KBM-7 (cell line): ENCODE measurements at regions not wholly inside any gene's neighbourhood (a gene's known extent, or its start where the extent isn't known, plus 50 kb on each side); places are given as distances from the start of the nearest gene placed in this dataset.
A peak's percentile ranks its signal among the peaks of the same experiment; 100 is the strongest.

Experiments
- DNase-seq: peaks from one replicate; pipeline ENCODE4 v3.0.0-alpha.2; 2015
- in situ Hi-C: fragments of 300-500 bp; cut with MboI; formaldehyde crosslinking; loops from 2 replicates; pipeline ENCODE4 v1.14.3; 2020; ENCODE audit warnings: low sequenced_read_pairs, low pct_unique_long_range_greater_than_20kb, mixed read lengths

DNA sequence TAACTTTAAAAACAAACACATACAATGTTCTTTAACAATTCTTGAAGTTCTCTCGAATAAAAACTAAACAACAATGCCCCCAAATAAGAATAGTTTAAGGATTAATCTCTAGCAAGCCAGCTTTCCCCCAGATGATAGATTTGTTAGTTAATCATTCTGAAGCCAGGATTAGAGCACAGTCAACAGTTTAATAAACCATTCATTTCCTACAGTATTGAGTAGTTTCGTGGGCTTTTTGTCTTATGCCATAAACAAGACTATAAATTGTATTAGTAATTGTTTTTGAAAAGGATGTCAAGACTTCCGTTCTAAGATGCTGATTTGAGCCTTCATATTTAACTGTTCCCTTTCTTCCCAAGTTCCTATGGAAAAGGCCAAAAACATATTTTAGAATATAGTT, 136.6 kb downstream of the PIK3R1 start:
- in situ Hi-C loops, result no loop called here
- no peak for DNase-seq

DNA sequence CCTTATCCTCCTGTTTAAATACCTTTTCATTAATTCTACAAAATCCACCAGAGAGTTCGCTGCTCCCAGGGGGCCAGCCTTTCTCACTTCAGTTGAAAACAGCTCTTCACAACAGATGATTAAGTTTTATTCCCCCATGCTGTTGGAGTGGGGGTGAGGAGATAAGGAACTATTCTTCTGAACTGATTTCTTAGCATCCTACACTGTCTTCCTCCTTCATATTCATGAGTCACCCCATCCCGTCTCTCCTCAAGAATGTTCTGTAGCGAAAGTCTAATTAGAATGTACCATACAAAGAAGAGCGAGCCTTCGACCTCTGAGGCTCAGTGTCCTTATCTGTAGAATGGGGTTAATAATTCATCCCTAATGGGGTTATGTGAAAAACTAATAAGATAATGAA, 138.0 kb downstream of the PIK3R1 start:
- in situ Hi-C loops, result no loop called here
- no peak for DNase-seq

DNA sequence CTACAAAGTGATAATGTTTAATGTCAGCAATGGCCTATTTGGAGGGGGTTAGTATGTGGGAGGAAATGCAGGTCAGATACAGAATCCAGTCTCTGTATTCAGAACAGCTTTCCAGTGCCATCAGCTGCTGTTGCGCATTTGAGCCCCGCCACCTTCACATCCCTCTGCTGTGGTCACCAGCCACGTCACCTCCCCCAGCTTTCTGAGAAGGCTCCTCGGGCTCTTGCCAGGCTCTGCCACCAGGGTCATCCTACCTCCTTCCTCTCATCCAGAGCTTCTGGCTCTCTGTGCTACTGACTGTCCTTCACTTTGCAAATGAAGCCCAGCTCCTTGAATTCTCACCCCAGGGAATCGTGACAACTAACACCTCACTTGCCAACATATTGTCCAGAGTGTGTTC, 138.8 kb downstream of the PIK3R1 start:
- in situ Hi-C loops, result no loop called here
- DNase-seq, result peak; percentile 43

DNA sequence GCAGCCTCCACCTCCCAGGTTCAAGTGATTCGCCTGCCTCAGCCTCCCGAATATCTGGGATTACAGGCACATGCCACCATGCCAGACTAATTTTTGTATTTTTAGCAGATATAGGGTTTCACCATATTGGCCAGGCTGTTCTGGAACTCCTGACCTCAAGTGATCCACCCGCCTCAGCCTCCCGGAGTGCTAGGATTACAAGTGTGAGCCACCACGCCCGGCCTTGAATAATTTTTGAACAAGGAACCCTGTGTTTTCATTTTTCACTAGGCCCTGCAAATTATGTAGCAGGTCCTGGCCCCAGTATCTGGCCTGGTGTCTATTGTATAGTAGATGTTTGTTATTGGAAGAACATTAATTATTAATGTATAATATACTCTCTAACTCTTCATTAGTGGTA, 140.7 kb downstream of the PIK3R1 start:
- DNase-seq, result no peak
- in situ Hi-C loops, result no loop called here

DNA sequence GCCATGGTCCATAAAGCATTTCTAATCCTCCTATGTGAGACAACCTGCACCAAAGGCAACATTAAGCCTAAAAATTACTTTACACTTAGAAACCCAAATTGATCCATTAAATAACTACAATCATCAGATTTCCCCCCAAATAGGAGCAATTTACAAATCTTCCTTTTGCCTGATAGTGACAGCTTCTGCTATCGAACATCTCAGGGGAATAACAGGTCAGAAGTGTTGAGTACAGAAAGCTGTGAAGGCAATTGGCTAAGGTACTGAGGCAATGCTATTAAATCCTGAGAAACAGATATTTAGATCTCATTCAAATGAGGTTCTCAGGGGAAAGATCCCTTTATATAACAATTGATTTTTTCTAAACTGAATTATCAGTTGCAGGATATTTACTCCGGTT, 141.1 kb downstream of the PIK3R1 start:
- in situ Hi-C loops, result no loop called here
- no peak for DNase-seq

DNA sequence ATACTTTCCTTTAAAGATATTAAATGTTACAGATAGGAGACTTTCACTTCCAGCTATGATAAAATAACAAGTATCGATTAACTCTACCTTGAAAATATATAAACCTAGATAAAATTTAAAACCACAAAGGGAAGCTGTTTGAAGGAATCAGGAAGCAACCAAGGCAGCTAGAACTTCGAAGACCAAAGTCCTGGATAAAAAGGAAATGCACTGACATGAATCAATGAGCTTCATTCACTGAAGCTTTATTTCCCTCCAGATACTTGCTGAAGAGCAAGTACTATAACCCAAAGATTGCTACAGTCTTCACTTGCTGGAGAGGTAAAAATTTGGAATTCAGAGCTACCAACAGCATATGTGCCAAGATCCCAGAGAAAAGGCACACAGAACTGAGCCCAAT, 144.1 kb downstream of the PIK3R1 start:
- no peak for DNase-seq
- in situ Hi-C loops, result no loop called here

DNA sequence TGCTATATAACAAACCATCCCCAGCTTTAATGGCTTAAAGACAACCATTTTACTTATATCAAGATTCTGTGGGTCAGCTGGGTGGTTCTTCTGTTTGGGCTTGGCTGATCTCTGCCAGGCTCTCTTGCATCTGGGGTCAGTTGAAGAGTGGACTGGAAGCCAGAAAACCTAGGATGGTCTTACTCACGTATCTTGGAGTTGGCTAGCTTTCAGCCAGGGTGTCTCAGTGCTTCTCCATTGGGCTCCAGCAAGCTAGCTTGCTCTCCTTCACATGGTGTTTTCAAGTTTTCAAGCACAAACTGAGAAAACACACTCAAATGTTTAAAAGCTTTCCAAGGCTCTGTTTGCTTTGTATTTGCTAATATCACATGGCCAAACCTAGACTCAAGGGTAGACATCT, 146.8 kb downstream of the PIK3R1 start:
- in situ Hi-C loops, result no loop called here

DNA sequence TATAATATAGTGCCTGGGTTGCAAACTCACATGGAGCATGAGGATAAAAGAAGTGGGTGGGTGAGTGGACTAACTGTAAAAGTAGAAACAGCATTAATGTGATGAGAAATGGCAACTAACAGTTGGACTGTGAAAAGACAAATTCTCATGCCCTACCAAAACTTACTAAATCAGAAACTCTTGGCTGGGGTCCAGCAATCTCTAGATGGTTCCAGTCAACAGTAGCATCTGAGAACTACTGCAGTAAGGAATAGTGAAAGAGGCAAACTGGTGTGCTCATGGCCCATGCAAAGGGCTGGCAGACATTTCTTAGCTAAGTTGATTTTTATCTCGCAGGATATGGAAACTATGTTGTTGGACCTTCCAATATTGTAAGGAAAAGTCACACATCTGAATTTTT, 150.3 kb downstream of the PIK3R1 start:
- in situ Hi-C loops, result no loop called here
- DNase-seq, result no peak

More for the DNA sequence above, 146.8 kb downstream of the PIK3R1 start:
- no peak for DNase-seq

DNA sequence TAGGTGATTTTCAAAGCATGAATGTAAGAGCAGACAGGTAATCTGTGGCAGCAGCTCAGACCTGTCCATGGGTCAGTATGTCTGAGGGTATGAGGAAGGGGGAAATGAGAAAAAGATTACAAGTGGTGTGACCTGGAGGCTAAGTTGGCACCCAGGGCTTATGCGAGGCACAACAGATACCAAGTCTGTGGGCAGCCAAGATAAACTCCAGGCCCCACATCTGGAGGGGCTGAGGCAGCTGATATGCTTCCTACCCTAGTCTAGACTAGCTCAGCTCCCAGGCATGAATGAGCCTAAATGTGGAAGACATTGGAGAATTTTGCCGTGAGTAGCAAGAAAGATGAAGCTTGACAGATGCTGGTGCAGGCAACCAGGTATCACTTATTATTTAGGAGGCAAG, 151.7 kb downstream of the PIK3R1 start:
- DNase-seq, result no peak
- in situ Hi-C loops, result no loop called here

DNA sequence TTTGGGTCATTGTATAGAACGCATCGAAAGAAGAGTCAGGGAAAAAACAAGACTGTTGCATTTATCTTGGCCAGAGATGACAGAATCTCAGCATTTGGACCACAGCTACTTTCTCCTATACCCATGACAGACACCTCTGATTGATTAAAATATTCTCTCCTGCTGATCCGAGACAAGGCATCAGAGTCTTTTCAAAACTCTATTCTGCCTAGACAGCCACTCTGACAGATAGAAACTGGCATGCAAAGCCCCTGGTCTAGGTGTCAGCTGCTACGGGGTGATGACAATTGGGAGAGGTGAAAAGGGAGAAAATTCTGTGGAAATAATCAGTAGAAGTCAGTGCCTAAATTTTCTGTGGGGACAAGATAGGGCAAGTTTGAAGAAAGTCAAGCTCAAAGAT, 152.2 kb downstream of the PIK3R1 start:
- no peak for DNase-seq

DNA sequence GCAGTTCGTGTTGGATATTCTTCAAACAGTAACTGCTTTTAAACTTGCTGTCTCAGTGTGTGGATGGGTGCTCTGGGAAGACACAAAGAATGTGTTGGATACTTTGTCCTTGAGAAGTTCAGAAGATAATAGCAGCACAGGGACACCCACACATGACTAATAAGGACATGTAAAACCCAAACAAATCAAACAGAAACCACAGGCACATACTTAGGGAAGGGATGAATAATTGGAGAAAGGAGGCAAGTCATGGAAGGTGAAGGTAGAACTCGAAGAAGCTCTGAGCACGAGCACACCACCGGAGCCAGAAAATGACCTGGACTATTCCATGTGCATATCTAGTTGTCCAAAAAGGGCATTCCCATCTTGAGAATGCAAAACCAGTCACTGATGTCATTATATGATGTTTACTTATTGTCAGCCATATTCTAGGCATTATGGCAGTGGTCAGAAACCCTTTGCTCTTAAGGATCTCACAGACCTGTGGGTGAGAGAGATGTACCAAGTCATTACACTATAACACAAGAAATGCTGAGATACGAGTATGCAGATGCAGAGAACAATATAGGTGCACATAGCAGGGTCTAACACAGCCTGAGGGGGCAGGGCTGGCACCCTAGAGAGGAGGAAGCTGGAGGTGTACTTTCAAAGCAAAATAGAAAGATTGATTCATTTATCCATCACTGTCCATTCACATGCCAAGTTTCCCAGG, 152.9 kb downstream of the PIK3R1 start:
- DNase-seq, result no peak
- in situ Hi-C loops, result no loop called here

More for the DNA sequence above, 152.2 kb downstream of the PIK3R1 start:
- in situ Hi-C loops, result no loop called here

DNA sequence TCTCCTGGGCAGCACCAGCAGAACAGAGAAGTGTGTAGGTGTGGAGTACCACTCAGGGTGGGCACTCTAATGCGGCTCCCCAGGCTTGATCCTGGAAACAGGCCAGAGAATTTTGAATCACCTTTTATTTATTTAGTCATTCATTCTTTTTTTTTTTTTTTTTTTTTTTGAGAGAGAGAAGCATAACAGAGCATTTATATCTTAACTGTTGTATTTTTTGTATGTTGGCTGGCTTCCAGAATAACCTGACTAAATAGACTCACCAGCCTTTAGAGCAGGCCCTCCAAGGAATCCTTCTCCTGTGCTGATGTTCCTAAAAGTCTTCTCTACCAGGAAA, 153.4 kb downstream of the PIK3R1 start:
- in situ Hi-C loops, result no loop called here

DNA sequence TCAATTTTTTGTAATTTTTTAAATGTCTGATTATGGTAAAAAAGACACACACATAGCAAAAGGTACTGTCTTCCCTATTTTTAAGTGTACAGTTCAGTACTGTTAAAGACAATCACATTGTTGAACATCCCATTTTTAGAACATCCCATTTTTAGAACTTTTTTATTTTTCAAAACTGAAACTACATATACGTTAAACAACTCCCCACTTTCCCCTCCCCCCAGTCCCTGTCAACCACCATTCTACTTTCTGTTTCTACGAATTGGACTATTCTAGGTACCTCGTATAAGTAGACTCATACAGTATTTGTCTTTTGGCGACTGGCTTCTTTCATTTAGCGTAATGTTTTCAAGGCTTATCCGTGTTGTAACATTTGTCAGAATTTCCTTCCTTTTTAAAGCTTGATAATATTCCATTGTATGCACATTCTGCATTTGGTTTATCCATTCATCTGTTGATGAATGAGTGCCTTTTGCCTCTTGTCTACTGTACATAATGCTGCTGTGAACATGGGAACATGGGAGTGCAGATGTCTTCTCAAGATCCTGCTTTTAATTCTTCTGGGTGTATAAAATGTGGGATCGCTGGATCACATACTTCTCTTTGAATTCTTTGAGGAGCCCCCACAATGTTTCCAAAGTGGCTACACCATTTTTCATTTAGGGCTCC, 154.0 kb downstream of the PIK3R1 start:
- in situ Hi-C loops, result no loop called here
- peak; percentile 31 for DNase-seq

More for the DNA sequence above, 153.4 kb downstream of the PIK3R1 start:
- no peak for DNase-seq

DNA sequence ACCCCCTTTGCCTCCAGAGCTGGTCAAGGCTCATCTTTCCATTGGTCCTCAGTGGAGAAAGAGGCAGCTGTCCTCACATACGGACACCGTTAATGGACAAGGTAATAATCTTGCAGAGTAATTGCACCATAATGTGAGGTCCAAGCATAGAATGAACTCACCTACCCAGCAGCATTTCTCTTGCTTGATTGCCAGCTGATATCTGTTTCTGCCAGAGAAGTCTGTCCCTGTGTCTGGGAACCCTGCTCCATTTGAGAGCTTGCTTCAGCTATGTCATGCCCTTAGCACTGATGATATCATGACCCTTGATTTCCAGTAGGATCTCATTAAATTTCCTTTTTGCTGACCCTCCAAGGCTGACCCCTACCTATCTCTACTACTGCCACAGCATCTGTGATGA, 154.6 kb downstream of the PIK3R1 start:
- in situ Hi-C loops, result no loop called here
- DNase-seq, result no peak

DNA sequence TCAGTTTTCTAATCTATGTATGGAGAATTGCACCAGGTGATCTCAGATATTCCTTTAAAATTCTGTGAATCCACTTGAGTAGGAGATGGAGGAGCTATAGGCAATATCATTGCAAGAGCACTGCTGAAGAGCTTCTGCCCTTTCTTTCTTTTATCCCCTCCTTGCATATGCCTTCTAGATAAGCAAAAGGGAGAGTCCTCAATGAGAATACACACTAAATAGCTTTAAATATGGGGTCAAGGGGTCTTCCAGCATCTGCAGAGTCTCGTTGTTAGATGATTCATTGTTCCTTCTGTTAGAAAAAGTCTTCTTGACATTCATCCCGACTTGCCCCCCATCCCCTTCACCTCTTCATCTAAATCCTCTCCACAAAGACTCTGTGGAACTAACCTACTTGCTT, 156.1 kb downstream of the PIK3R1 start:
- in situ Hi-C loops, result no loop called here

DNA sequence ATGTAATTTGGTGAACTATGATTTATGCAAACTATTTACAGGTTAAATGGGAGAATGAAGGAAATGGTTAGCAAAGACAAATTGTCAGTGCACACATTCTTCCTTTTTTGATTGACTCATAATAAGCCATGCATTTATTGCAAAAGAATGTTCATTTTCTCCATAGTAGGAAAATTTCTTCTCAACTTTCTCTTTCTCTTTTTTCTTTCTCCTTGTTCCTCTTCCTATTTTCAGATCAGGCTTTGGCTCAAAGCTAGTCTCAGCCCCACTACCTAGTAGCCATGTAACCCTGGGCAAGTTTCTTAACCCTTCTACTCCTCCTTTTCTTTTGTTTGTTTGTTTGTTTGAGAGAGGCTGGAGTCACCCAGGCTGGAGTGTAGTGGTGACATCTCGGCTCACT, 156.6 kb downstream of the PIK3R1 start:
- no peak for DNase-seq
- in situ Hi-C loops, result no loop called here

More for the DNA sequence above, 156.1 kb downstream of the PIK3R1 start:
- no peak for DNase-seq

DNA sequence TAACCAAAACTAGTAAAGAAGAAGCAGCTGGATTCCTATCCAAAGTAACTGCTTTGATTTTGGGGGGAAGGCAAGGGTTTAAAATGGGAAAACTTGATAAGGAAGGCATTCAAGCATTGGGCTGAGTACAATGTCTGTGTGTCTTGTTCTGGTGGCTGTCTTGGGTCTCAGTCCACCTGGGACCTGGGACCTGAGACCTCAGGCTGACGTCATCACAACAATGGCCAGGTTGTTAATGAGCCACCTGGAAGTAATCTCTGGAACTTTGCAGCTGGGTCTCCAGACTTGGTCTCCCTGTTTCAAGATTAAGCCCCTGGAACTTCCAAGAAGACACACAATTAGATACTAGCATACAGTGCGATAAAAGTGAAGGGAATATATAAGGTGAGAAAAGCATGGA, 157.5 kb downstream of the PIK3R1 start:
- in situ Hi-C loops, result no loop called here

DNA sequence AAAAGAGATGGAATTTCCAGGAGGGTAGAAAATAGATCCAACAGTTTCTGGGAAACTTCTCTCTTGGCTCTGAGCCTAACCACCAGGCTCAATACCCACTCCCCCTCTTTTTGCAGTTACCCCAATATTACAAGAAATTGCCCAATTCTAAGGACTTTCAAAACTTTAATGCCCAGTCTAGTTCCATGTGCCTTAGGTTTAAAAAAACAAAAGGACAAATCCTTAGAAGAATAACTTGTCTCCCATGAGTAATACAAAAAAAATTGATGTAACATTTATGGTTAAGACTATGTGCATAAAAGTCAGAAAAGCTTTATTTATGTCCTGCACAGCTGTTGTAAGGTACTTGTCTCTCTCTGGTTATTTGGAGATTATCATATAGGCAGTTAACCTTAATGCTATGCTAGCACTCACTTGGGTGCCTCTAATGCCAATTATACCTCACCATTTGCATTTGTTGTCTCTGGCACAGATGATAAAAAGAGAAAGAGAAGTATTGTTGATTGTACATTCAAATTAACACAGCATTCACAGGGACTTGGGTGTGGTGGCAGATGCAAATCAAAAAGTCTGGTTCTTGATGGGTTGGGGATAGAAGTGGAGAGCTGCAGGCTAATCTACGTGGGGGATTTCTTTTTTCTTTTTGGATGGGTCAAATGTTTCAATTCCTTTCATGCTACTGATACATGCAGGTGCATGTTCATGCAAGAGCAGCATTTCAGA, 159.4 kb downstream of the PIK3R1 start:
- no peak for DNase-seq
- in situ Hi-C loops, result no loop called here

More for the DNA sequence above, 157.5 kb downstream of the PIK3R1 start:
- no peak for DNase-seq

DNA sequence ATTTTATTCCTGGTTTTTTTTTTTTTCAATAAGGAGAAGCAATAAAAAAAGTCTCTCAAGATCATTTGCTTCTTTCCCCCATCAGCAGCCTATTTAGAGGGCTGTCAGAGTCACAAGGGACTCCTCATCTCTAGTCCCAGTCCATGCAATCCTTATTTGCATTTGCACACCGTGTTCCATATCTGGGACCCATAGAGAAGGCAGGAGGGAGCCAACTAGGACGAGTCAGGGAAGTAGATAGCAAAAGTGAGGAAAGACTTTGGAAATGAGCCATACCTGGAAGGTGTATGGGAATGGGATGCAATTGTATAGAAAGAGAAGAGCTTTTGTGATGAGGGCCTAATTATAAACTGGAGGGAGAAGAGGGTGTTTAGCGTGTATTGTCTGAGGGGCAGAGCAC, 160.0 kb downstream of the PIK3R1 start:
- DNase-seq, result no peak
- in situ Hi-C loops, result no loop called here

DNA sequence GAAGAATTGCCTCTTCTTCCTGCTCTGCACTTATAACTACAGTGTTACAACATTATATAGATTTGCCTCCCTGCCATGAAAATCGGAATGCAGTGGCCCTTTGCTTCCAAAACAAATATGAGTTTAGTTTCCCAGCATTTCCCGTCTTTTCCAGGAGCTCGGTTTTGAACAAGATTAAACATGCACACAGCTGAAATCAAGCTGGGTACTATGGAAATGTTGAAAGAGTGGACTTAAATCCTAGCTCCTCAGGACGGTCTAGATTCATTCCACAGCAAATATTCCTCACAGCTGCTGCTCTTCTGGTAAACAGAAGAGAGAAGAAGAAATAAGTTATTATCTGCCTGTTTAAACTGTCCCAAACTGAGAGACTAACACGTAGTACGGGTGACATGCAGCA, 161.4 kb downstream of the PIK3R1 start:
- no peak for DNase-seq
- in situ Hi-C loops, result no loop called here
